GM18499 (cell line): ENCODE measurements at regions not wholly inside any gene's neighbourhood (a gene's known extent, or its start where the extent isn't known, plus 50 kb on each side); places are given as distances from the start of the nearest gene placed in this dataset.
A peak's percentile ranks its signal among the peaks of the same experiment; 100 is the strongest.
"Not testable (repeated sequence)": the region's sequence is repeated elsewhere in the genome, so short reads cannot be mapped to it uniquely, and the experiment has no call there.

Experiments
- ATAC-seq: cut with Tn5 transposase; IDR thresholded peaks from one replicate; pipeline ENCODE4 v1.9.1; 2021; ENCODE audit warnings: moderate number of reproducible peaks; ENCODE audit not compliant: insufficient read depth, unreplicated experiment

GRCh38 chr12:84508851-84509260 lies 403.7 kb downstream of the SLC6A15 start:
- no peak for ATAC-seq

GRCh38 chr12:84507956-84508850 lies 404.4 kb downstream of the SLC6A15 start:
- no peak for ATAC-seq

GRCh38 chr12:84506282-84506681 lies 406.3 kb downstream of the SLC6A15 start:
- ATAC-seq, result no peak

- no peak for ATAC-seq
Measured at GRCh38 chr12:84502907-84503787, 409.5 kb downstream of the SLC6A15 start.

GRCh38 chr12:84502180-84502860 lies 410.3 kb downstream of the SLC6A15 start:
- ATAC-seq, result no peak

GRCh38 chr12:84497819-84498218 lies 414.8 kb downstream of the SLC6A15 start:
- no peak for ATAC-seq

GRCh38 chr12:84495711-84496110 lies 416.9 kb downstream of the SLC6A15 start:
- ATAC-seq, result no peak

GRCh38 chr12:84492351-84492883 lies 420.2 kb downstream of the SLC6A15 start:
- ATAC-seq, result no peak

- no peak for ATAC-seq
Measured at GRCh38 chr12:84484798-84485197, 427.8 kb downstream of the SLC6A15 start.

- no peak for ATAC-seq
Measured at GRCh38 chr12:84480803-84481202, 431.8 kb downstream of the SLC6A15 start.

- ATAC-seq, result no peak
Measured at GRCh38 chr12:84470361-84470760, 442.2 kb downstream of the SLC6A15 start.

GRCh38 chr12:84464616-84465015 lies 448.0 kb downstream of the SLC6A15 start:
- no peak for ATAC-seq

- no peak for ATAC-seq
Measured at GRCh38 chr12:84463741-84464495, 448.7 kb downstream of the SLC6A15 start.

- no peak for ATAC-seq
Measured at GRCh38 chr12:84455598-84455997, 457.0 kb downstream of the SLC6A15 start.

GRCh38 chr12:84446478-84446877 lies 466.1 kb downstream of the SLC6A15 start:
- ATAC-seq, result not testable (repeated sequence)

- ATAC-seq, result no peak
Measured at GRCh38 chr12:84436134-84436533, 476.5 kb downstream of the SLC6A15 start.

GRCh38 chr12:84435682-84436081 lies 476.9 kb downstream of the SLC6A15 start:
- ATAC-seq, result no peak

- no peak for ATAC-seq
Measured at GRCh38 chr12:84422340-84422739, 490.3 kb downstream of the SLC6A15 start.

- ATAC-seq, result peak; percentile 68
Measured at GRCh38 chr12:84421103-84421502, 491.5 kb downstream of the SLC6A15 start.

- ATAC-seq, result no peak
Measured at GRCh38 chr12:84416626-84417025, 496.0 kb downstream of the SLC6A15 start.
